HG03520 (cell line): ENCODE measurements at regions not wholly inside any gene's neighbourhood (a gene's known extent, or its start where the extent isn't known, plus 50 kb on each side); places are given as distances from the start of the nearest gene placed in this dataset.

ENCODE experiments used
- ATAC-seq: cut with Tn5 transposase; IDR thresholded peaks from one replicate; pipeline ENCODE4 v1.9.1; 2021; ENCODE audit warnings: mild to moderate bottlenecking, moderate library complexity; ENCODE audit not compliant: unreplicated experiment

DNA sequence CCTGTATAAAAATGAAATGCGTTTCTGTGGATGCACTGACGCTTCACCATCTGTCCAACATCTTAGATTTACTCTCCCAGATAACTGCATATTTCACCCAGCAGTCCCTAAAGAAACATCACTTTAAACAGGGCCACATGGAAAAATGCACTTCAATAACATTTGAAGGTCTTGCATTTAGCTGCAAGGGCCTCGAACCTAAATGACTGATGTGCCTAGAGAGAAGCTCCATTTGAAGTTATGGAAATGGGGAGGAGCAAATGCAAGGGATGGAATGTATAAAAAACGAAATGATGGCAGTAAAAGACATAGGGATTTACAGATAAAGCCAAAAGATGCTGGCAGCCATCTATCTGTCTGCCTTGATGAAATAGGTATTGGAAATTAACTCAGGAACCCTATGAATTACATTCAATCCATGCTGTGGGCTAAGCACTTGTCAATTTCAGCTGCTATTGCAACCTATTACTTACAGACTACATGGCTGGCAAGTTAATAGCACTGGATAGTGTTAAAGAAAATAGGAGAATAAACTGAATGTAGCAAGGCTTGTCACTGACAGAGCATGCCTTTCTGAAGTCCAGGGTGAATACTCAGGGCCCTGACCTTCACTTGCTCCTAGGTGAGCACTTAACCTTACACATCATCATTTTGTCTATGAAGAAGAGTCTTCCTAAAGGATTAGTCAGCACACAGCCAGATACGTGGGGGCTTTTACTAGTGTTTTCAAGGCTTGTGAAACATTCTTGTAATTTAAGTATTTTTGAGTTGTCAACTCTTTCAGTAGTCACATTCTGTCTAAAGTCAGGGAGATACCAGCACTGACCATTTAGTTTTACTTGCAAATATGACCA is 963.4 kb downstream of the PCDH17 start:
- ATAC-seq = no peak

DNA sequence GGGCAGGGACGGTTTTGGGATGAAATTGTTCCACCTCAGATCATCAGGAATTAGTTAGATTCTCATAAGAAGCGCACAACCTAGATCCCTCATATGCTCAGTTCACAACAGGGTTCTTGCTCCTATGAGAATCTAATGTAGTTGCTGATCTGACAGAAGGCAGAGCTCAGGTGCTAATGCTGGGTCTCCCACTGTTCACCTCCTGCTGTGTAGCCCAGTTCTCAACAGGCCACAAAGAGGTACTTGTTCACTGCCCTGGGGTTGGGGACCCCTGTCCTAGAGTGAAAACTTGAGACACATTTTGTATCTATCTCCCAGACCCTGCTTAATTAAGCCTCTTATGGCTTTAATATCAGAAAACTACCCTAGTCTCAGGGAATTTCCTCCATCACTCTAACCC is 966.0 kb downstream of the PCDH17 start:
- no peak for ATAC-seq

DNA sequence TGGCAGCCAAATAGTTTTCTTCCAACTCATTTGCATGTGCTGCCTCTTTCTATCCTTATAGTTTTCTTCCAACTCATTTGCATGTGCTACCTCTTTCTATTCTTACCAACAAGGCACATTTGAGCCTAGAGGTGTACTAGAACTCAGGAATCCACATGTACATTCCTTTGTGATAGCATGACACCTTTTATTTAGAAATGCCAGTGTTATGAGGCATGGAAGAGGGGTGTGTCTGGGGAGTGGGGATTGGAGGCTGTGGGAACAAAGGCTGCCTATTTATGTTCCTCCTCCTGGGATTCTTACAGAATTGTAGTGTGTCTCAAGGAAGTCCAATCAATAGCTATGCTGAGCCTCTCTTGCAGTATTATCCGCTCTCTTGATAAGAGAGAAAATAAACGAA is 966.7 kb downstream of the PCDH17 start:
- no peak for ATAC-seq

DNA sequence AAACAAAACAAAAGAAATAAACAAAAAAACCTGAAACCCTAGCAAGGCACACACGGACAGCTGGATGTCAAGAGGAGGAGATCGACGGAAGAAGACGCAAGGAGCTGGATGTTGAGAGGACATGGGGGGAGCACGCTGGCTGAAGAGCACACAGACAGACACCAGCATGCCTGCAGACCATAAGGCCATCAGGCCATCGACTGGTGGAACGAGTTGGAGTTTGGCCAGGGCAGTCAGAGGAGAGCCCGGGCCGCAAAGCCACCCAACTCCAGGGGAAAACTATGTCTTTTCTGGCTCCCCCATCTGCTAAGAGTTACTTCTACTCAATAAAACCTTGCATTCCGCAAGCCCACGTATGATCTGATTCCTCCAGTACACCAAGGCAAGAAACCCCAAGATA is 979.6 kb downstream of the PCDH17 start:
- no peak for ATAC-seq

DNA sequence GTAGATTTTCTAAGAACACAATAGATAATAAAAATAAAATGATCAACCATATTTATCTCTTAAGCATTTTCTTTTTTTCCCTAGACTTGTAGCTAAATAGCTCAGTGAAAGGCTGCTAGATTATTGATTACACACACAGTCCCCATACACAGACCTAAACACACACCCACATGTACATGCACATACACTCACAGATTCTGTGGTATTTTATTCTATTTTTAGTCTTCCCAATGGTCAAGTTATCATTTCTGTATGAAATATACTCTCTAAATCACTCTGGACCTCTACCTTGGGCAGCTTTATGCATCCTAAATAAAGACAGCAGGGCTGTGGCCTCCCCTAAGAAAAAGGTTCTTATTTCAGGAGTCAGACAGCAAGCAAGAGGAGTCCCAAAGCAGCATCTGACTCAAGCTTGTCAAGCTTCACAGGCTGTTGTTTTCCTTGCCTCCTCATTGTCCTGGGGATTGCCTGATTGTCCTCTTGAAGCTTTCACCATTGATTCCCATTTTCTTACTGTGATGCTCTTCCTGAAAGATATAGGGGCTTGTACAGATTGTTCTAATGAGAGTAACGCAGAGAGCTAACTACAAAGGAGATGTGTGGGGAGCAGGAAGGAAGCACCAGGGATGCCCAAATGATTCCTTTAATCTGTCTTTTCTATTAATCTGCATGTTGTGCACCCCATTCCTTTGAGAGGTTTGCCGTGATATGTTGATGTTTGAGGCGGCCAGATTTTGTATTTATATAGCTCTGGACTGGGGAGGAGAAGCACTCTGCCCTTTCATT is 986.5 kb downstream of the PCDH17 start:
- ATAC-seq = no peak

DNA sequence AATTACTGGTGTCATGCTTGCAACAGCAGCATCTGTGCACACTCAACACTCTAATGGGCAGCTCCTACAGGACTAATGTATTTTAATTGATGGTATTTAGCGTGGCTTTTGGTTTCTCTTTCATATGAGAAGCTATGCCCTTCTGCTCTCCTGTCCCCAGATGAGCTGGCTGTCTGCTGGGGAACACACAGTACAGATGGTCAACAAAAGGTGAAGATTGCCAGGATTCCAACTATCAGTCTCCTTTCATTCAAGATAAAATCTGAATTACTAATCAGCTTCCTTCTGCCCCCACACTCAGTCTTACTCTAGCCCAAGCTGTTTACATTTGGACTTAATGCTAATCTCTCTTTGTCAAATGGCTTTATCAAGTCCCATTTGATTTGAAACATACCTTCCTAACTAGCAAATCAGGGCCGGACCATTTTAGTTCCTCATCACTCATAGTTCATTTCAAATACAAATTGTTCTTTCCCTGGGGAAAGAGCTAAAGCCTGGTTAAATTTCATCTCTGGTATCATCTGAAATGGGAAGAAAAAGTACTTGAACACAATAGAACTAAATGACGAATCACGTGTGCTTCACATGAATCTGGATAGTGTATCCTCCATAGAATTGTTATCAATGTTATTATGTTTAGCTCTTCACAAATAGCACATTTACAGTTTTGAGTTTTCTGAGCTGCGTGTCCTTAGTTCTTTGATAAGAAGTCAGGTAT is 988.0 kb downstream of the PCDH17 start:
- no peak for ATAC-seq

DNA sequence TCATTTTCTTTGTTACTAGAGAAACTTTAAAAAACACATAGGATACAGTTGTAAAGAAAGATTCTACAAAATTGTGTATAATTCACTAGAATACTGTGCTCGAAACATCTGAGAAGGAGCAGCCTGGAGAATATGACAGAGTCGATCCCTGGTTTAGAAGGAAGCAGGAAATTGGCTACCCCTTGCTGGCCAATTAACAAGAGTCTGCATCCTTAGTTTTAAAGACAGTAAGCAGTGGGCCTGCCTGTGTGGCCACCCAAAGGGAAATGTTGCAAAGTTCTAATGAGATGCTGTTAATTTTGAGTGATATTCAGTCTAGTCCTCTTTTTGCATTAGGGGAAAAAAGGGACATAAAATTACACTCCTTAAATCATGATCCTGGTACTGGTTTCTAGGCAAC is 988.6 kb downstream of the PCDH17 start:
- ATAC-seq = no peak

DNA sequence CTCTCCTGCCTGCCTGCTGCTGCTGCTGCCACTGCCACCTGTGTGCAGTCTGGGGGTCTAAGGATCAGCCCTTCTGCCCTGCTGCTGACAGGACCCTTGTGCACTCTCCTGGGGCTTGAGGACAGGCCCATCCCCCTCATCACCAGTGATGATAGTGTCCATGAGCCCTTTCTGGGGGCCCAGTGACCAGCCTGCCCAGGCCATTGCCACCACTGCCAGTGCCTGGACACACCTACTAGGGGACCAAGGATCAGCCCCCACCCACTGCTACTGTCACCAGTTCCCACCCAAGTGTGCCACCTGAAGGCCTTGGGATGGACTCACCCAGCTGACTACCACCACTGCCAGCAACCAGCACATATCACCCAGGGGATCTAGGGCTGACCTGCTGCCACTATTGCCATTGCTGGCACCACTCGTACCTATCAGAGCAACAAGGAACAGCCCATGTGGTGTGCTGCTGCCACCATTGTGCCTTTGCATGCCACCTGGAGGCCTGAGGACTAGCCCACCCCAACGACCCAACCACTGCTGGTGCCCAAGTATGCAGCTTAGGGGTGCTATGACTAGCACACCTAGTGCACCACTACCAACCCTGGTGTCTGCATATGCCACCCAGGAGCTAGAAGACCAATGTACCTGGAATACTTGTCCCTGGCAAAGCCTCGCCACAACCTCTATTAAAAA is 994.3 kb downstream of the PCDH17 start:
- ATAC-seq = no peak

DNA sequence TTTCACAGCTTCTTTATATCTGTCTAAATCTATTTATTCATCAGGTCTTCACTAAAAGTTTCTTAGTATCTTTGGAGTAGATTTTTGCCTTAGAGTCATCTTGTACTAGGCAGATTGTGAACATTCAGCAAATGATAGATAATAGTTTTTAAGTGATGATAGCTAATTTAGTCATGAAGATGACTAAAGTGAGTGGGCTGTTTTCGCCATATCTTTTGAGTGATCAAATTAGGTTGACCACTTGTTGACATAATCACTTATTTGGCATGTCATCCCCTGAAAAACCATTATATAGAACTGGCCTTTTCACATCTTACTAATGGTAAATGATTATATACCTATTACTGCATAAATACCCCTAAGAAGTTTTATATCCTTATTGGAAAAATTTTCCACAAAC is 999.2 kb downstream of the PCDH17 start:
- ATAC-seq = no peak

DNA sequence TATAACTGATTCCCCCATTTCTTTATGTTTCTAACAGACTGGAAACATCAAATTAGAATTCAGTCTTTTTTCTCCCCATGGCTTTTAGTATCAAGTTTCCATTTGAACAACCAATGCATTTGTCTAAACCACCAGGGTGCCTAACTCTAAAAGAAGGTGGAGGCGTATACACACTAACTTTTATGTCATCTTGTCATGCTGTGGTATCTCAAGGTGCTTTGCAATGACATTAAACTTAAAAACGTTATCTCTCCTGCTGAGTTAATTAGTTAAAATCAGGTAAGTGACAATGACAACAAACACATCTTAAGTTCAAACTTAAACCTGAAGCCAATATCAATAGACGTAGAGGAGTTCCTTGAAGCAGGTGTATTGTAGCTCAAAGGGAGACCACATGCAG is 1001.7 kb downstream of the PCDH17 start:
- ATAC-seq = no peak

DNA sequence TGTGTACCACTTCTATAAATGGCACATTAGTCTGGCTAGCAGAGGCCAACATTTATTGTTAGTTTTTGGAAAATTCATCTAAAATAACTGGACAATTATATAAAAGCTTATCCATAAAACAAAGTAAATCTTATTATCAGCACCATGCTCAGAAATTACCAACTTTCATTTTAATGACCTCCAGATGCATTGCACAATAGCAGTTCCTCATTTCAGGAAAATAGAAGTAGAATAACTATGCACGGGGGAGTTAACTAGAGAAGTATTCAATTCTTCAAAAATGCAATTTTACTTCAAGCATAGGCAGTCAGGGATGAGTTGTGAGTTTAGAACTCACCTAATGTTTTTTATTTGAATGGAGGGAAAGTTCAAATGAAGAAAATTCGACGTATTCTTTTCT is 1023.5 kb downstream of the PCDH17 start:
- ATAC-seq = no peak

DNA sequence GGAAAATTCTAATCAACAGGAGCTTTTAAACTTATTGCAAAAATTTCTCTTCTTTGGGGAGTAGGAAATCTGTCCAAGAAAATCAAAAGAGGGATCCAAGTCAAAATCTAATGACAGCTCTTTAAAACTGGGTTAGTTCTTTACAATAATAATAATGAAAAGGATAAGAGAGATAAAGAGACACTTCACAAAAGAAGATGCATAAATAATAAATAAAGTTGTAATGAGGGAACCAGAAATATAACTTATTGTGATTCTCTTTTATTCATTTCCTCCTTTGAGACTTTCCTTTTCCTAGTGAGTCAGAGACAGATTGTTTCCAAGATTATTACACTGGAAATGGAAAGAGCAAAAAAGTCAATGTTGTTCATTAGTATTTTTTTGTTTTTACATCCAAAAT is 1029.3 kb downstream of the PCDH17 start:
- ATAC-seq = no peak

DNA sequence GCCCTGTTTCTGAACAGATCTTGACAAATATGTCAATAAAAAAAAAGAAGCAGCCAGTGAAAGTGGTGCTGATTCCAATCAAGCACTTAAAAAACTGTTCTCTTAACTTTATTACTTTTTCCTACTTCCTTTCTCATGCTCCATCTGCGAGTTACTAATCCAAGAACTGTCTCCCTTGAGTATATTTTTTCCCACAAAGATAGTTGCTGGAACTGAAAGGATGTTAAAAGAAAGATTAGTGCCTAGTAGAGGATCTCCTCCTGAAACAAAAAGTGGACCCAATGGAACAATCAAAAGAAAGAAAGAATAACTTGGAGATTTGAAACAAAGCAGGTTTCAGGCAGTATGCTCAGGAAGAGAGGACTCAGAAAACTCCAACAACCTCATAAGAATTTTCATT is 1034.8 kb downstream of the PCDH17 start:
- no peak for ATAC-seq

DNA sequence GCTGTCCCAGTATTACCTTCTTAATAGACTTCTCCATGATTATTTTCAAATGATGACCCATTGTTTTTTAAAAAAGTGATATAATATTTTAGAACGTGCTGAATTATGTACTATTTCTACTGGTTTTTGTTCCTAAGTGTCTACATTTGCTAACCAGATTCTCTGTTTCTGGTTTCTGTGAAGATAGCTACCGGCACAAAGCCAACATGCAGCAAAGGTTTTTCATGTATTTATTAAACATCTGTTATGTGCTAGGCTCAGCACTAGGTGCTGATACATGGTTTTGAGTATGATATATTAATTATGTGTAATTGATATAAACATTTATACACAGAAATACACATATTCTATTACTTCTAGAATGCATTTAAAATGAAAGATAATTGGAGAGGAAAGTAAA is 1035.6 kb downstream of the PCDH17 start:
- no peak for ATAC-seq

DNA sequence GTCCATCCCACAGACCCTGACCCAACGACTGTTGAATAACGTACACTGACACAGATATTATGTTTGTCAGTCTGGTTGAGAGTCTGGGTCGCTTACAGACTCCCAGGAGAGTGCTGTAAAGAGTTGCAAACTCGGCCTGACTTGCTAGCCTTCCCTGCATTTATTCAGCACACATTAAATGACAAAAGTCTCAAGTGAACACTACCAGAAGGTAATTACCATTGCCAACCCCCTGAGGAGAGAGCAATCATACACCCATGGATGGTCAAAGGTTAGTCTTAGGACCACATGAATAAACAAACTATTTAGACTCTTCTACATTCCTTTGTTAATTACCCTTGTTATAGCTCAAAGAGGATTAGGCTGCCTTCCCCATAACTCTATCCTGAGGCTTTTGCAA is 1048.6 kb downstream of the PCDH17 start:
- ATAC-seq = no peak

DNA sequence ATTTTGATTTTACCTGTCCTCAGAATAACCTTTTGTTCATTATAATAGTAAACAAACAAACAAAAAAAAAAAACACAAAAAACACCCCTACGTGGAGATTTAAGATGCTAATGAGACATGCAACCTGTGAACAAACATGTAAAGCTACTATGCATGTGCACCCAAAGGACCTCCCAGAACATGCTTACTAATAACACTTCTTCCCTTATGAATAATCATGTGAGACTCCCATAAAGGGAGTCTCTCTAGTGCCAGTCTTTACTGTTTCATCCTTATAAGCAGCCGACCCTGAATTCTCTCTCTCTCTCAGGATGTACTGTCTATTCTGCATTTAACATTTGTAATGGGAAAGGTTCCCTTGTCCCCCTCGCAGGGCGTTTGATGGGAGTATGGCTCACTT is 1051.1 kb downstream of the PCDH17 start:
- no peak for ATAC-seq

DNA sequence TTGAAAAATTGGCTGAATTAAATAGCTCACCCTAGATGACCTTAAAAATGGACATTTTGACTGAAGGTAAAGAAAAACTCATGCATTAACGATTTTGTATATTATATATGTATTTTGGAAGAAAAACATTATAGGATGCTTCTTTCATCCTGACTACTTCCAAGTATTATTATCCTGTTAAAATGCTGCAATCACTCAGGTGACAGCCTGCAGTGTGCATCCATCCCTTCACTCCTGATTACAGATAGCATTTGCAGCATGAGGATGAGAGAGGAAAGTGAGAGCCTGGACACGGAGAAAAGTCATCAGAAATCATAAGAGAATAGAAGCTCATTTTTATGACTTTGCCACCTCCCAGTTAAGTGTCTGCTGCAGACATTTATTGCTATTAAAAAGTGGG is 1055.6 kb downstream of the PCDH17 start:
- ATAC-seq = no peak

DNA sequence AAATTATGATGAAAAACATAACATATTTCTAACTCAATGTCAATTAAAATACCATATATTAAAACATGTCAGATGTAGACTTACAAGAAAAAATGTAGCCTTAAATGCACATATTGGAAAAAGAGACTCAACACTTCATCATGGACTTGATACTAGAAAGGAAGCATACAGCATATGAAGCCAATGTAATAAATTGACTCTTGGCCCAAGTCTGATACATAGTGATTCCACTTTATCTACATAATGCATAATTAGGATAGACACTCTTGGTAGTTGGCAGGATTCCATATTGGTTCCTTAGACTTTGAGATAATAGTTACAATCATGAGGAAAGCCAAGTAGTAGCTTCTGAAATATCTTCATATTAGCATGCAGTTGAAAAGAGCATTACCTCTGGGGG is 1067.0 kb downstream of the PCDH17 start:
- no peak for ATAC-seq

DNA sequence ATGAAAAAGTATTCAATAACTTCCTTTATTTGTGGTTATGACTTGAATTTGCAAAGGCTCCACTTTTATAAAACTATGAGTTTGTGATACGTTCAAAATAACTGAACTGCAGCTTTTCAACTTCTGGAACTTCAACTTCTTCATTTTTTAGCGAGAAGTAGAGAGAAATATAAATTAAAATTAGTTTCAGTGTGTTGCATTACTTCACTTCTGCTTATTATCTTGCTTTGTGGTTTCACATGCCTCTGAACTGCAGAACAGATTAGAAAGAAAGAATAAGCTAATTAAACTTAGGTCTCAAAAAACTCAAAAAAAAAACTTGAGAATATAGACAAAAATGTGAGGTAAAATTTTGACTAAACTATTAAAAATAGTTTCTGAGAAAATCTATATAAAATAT is 1073.4 kb downstream of the PCDH17 start:
- no peak for ATAC-seq

DNA sequence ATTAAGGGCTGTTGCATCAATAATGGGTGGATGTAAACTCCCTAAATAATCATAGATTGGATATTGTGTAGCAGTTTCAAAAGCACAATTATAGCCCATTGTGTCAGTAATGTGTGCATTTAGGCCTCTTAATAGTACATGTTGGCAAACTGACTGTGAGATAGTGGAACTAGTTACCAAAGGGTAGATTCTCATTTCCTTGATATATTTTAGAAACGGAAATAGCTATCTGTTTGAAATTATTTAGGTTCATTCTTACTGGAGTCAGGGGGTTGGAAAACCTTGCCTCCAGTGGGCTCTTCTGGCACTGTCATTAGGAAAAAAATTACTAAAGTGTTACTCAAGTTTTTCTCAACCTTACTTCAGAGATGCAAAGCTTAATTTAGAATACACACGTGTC is 1074.9 kb downstream of the PCDH17 start:
- no peak for ATAC-seq

DNA sequence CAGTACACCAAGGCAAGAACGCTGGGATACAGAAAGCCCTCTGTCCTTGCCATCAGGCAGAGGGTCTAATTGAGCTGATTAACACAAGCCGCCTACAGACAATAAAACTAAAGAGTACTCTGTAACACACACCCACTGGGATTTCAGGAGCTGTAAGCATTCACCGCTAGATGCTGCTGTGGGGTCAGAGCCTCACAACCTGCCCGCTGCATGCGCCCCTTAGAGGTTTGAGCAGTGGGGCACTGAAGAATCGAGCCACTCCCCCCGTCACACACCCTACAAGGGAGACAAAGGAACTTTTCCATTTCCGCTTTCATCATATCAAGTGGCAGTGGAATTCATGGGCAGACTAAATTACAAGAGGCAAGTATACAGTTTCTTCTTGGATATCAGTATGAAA is 1080.6 kb downstream of the PCDH17 start:
- ATAC-seq = no peak
